Fibroblast of gingiva (primary cell): ENCODE measurements at regions not wholly inside any gene's neighbourhood (a gene's known extent, or its start where the extent isn't known, plus 50 kb on each side); places are given as distances from the start of the nearest gene placed in this dataset.
"Not testable (repeated sequence)": the region's sequence is repeated elsewhere in the genome, so short reads cannot be mapped to it uniquely, and the experiment has no call there.

ENCODE experiments used
- DNase-seq: peaks from one replicate; pipeline ENCODE4 v3.0.0-alpha.2; 2011; ENCODE audit warnings: low read depth

GRCh38 chr6:18062733-18063132 is 59.7 kb downstream of the NHLRC1 start:
- no peak for DNase-seq

- DNase-seq, result peak; percentile 20
These were observed 64.0 kb downstream of the NHLRC1 start for GRCh38 chr6:18058429-18058828.

- no peak for DNase-seq
These were observed 66.6 kb downstream of the NHLRC1 start for GRCh38 chr6:18055714-18056382.

GRCh38 chr6:18055098-18055497 is 67.4 kb downstream of the NHLRC1 start:
- DNase-seq, result no peak

- DNase-seq, result peak; percentile 32
These were observed 66.4 kb upstream of the KIF13A start for GRCh38 chr6:18053555-18054445.

GRCh38 chr6:18053078-18053477 is 65.6 kb upstream of the KIF13A start:
- DNase-seq, result peak; percentile 94

GRCh38 chr6:18049646-18050045 is 62.2 kb upstream of the KIF13A start:
- DNase-seq, result no peak

- DNase-seq, result no peak
These were observed 61.7 kb upstream of the KIF13A start for GRCh38 chr6:18048953-18049630.

GRCh38 chr6:18047406-18047805 is 60.0 kb upstream of the KIF13A start:
- DNase-seq, result no peak

GRCh38 chr6:18045507-18045906 is 58.1 kb upstream of the KIF13A start:
- DNase-seq, result no peak

GRCh38 chr6:18044108-18044783 is 56.8 kb upstream of the KIF13A start:
- DNase-seq, result no peak

- no peak for DNase-seq
These were observed 55.2 kb upstream of the KIF13A start for GRCh38 chr6:18042536-18043145.

GRCh38 chr6:18039481-18039880 is 52.0 kb upstream of the KIF13A start:
- no peak for DNase-seq

GRCh38 chr6:18038235-18038634 is 50.8 kb upstream of the KIF13A start:
- DNase-seq, result not testable (repeated sequence)
